GM18873 (cell line): ENCODE measurements at regions not wholly inside any gene's neighbourhood (a gene's known extent, or its start where the extent isn't known, plus 50 kb on each side); places are given as distances from the start of the nearest gene placed in this dataset.

Experiments
- ATAC-seq: cut with Tn5 transposase; IDR thresholded peaks from one replicate; pipeline ENCODE4 v1.9.1; 2021; ENCODE audit warnings: mild to moderate bottlenecking, moderate library complexity, moderate number of reproducible peaks; ENCODE audit not compliant: unreplicated experiment, low FRiP score

DNA sequence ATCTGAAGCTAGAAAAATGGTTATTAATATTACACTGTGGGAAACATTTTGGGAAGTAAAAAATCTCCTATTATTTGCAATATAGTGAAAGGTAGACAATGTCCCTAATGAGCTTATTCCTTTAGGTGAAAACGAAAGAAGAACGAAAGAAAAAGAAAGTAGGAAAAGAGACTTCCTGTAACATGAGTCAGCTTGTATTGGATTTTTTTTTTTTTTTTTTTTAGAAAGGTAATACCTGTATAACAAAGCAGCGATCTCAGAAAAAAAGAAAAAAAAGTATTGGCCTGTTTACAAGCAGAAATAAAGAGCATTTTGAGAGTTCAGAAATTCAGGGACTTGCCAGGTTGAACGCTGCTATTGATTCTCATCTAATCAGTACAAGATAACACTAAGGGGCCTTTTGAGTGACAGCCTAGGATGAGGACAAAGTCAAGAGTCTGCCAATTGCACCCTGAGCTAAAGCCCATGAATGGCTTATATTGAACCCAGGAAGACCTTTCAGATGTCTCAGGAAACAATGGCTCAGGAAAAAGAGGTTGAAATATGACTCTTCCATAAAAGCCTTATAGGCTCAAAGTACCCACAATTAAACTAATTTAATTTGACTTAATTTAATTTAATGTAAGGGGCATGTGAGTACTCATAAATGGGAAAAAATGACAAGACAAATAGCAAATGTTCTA lies 615.6 kb upstream of the CDH2 start:
- no peak for ATAC-seq

DNA sequence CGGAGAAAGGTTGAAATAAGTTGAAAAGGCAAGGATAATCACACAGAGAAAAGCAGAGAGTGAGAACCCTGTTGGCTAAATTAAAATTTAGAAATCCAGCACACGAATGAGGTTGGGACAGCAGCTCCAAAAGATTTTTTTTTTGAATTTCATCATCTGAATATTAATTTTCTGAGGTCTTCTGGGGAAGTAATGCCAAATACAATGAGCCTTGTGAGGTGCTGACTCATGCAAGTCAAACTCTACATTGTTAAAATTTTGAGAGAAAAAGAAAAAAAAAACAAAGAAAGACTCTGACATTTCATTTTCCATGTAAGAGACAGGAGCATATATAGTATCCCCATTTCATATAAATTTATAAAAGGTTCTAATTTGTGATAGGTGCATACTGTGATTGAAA lies 614.2 kb upstream of the CDH2 start:
- ATAC-seq: no peak

DNA sequence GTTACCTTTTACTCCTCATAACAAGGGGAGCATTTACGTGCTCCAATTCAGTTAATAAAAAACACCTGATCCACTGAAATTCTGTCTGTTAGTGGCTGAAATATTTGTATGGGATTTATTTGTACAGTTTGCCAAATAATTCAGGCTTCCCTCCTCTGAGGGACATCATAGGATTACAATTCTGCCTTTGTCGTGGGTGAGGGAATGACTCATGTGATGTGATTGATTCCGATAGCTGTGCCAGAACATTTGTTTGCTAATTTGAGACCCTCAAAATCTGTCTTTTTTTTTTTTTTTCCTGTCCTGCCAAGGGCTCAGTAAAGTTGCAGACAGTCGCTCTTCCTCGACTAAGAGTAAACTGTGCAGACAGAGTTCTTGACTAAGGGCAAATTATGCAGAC lies 612.6 kb upstream of the CDH2 start:
- no peak for ATAC-seq

DNA sequence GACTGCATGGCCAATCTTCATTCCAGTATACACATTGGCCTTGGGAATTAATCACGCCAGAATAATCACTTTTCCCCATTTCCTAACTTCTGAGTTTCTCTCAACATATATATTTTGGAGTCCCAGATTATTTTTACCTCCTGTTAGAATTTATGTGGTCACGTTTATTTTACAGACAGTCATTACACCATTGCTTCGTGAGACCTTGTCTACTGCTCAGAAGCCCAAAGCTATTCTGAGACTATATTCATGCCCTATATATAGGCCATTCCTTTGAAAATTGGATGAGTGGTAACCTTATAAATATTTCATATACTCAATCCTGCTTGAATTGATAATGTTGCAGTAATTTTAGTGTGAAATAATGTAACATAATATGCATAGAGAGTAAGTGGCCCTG lies 610.0 kb upstream of the CDH2 start:
- ATAC-seq: no peak

DNA sequence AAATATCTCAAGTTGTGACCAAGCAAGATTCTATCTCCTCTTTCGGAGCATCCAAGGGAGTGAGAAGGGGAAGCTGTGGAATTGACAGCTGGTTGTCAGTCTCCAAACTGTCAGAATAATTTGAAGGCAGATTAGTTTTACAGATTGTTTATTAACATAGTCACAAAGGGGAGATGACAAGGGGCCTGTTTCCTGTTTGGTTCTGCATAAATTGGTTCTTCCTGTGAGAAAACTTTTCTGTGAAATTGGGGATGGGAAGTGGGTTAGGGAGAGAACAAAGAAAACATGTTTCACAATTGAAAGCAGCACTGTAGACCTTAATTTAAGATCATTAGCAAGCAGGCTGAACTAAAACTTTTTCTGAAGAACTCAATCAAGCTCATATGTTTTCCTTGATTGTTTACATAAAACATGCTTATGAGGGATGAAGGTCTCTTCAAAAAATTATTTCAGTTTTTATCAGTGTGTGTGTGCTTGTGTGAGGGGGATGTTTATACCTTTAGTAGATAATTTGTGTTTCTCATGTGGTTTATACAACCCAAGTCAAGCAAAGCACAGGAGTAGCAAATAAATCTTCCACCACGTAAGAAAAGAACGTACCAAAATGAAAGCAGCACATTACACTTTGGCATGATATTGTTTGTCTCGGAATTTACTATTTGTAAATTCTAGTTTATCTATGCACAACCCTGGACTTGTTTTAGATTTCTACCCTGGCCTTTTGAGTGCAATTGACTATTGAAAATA lies 604.9 kb upstream of the CDH2 start:
- ATAC-seq: no peak

DNA sequence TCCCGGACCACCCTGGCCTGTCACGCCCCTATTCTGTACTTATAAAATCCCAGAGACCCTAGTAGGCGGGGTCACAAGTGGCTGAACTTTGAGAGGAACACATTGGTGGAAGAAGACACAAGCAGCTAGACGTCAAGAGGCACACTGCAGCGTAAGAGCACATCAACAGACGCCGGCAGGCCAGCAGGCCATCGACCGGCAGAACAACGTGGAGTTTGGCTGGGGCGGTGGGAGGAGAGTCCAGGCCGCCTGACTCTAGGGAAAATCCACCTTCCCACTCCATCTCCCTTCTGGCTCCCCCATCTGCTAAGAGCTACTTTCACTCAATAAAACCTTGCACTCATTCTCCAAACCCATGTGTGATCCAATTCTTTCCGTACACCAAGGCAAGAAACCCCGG lies 601.8 kb upstream of the CDH2 start:
- ATAC-seq: no peak

DNA sequence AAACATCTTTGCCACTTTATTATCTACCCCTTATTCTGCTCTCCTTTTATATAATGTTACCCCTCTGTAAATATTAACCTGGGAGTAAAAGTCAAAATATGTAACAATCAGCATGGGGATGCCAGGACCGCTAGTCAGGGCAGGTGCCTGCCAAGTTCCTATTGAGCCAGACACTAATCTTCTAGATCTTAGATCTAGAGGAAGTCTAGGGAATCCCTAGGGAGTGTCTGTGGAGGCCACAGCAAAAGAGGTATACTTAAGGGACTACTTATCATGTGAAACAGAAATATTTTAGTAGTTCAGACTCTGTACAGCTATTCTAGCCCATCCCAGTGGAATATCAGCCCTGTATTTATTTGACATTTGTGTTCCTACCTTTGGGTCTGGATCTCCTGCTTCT lies 600.8 kb upstream of the CDH2 start:
- no peak for ATAC-seq

DNA sequence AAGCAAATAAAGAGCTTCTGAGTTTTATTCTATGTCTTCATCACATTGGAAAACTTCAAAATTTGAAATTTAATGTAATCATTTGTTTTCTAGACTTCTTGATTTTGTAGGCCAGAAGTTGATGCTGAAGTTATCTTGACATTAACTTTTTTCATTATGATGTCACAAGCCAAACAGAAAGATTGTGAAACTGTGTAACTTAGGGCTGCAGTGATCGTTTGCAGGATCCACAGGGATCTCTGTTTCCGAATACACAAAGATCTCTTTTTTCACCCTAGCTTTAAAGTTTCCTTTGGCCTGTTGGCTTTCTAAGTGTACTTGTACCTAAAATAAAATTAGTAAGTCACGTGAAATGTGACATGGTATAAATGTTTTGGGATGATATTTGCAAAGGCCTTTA lies 594.9 kb upstream of the CDH2 start:
- no peak for ATAC-seq

DNA sequence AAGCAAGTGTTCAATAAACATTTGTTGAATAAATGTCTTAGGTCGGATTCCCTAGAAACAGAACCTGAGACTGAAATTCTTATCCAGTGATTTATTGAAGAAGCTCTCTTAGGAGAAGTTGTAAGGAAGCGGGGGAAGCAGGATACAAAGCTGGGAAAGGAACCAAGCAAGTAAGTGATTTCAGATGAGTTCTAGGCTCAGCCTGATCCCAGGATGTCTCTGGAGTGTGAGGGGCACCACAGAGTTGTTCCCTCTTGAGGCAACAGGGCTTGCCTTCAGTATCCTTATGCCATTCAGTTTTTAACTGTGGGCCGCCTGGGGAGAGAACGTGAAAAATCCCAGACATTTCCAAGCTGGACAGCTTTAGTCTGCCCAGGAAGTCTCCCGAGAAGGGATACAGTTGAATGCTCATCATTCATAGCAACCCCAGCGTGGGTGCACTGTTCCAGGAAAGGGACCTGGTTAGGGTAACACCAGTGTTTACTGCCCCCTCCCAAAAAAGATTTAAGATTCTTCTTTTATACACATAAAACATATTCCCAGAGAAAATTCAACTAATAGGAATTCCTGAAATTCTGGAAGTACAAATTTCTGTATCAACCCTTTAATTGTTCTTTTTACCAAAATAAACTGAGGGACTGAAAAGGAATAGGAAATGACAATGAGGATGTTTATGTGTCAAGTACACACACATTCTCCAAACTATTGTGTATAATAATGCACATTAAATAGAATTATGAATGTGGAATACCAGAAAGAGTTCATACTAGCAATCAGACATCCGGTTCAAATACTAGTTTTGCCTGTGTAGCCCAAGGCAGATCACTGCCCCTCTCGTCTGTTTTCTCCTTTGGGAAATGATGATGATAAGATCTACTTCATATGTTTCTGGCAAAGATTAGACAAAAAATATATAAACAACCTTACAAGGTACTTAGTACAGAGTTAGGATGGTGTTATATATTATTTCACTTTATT lies 592.1 kb upstream of the CDH2 start:
- ATAC-seq: no peak

DNA sequence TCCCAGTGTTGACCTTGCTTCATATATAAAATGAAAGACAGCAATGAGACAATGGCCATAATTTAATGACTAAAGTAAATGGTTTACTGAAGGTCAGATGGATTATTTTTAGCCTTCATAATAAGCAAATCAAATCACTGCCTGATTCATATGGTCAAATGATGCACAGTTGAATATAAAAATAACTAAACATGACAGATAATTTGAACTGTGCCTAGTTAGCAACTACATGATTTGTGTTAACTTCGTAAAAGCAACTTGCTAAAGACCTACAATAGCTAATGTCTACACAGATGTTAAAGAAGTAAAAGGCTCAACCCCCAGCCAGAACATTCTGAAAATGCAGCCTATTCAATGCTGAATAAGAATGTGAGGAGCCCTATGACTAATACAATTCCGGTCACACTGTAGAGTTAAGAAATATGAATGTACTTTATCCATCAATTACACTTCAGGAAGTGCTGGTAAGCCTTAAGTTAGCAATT lies 590.8 kb upstream of the CDH2 start:
- ATAC-seq: no peak

DNA sequence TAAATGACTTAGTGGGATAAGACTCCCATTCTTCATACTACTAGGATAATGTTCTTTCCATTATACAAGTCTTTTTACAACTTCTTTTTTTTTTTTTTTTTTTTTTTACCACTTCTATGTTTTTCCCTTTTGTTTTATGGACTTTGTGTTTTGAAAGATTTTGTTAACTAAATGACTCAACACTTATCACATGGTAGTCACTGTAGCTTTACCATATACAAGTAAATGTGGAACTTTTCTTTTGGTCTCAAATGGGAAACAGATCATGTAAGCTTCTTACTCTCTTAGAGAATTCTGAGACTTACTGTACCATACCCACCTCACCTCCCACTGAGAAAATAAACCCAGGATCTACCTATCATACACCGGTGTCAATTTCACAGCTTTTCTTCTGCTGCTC lies 590.3 kb upstream of the CDH2 start:
- ATAC-seq: no peak

DNA sequence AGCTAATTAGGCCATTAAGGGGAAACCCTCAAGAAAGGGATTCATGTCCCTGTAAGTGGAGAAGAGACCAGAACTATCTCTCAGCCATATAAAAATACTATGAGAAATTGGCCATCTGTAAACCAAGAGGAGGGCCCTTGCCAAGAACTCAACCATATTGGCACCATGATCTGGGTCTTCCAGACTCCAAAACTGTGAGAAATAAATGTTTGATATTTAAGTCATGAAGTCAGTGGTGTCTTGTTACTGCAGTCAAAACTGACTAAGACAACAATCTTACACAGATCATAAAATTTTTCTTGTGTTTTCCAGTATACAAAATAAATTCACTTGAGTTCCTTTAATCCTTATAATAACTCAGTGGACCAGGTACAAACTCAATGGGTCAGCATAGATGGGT lies 589.8 kb upstream of the CDH2 start:
- ATAC-seq: no peak

DNA sequence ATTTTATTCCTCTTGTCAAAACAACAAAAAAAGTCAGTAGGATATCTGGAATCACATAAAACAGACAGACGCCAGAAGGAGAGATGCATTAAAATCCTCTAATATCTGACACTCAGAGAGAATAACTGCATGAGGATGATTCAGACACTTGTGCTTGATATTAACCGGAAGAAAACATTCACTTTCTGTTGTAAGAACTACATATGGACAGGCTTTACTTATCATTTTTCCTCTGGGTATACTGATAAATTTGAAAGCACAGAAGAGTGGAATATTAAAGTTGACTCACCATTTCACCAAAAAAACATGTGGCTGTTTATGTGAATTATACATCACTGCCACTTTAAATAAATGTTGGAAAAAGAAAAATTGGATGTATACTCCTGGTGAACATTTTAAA lies 589.1 kb upstream of the CDH2 start:
- ATAC-seq: no peak

DNA sequence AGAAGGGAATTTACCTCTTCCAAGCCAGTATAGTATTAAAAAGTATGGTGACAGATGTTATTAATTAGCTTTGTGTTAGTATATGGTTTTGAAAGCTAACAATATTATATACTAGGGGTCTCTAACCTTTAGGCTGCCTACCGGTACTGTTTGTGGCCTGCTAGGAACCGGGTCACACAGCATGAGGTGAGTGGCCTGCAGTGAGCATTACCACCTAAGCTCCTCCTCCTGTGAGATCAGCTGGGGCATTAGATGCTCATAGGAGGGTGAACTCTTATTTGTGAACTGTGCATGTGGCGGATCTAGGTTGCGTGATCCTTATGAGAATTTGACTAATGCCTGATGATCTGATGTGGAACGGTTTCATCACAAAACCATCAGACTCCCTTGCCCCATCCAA lies 583.4 kb upstream of the CDH2 start:
- no peak for ATAC-seq

DNA sequence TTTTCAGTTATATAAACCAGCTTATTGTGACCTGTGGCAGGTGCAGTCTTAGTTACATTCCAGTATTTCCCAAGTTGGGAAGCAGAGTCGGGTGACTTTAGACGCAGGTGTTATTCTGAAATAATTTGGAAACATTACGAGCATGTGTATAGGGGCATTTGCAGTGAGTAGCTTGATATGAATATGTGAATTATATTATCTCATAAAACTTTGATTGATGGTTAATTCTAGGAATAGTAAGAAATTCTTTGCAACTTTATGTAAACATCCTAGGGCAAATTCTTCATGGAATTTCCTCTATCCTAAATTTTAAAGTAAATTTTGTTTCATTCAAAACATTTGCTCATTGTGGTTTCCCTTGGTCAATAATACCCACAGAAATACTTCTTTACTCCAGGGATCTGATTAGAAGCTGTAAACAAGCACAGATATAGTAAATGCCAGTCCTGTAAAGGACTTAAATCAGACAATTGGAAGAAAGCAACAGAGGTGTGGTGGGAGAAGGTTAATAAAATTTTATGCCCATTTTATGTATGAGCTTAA lies 580.6 kb upstream of the CDH2 start:
- no peak for ATAC-seq

DNA sequence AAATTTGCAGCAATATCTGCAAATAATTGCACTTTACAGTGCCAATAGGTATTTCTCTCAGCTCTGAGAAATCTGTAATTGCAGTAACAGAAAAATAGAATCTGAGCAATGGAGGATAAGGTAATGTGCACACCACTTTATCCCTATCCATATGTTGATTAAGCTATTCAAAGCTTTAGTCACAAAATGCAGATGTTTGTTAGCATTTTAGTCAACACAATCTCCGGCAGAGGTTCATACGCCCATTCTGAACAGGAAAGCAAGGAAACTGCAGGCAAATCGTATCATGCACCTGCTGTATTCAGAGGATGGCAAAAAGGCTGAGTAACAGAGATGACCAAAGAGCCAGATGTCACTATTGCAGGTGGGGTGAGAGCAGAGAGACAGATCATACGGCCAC lies 566.2 kb upstream of the CDH2 start:
- no peak for ATAC-seq

DNA sequence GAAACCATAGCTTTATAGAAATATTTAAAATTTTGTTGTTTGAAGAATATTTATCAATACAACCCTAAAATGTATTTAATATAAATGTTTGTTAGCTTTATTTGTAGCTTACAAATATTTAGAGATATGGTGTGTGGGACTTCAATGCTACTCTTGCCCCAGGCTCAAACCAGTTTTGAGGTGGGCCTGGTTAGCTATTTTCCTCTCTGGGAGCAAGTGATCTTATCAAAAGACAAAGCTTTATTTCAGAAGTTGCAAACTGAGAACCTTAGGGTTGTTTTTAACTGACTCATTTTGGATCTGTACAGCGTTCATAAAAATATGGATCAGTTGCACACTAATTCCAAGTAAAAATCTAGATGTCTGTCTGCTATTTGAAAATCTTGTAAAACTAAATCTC lies 563.6 kb upstream of the CDH2 start:
- ATAC-seq: no peak

DNA sequence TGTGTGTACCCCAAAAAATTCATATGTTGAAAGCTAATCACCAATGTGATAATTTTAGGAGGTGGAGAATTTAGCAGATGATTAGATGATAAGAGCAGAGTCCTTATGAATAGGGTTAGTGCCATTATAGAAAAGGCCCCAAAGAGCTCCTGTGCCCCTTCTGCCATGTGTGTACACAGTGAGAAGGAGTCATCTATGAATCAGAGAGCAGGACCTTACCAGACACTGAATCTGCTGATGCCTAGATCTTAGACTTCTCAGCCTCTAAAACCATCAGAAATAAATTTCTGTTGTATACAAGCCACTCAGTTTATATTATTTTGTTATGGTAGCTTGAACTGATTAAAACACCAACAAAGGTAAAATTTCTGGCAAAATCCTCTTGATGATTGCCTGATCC lies 560.0 kb upstream of the CDH2 start:
- no peak for ATAC-seq

DNA sequence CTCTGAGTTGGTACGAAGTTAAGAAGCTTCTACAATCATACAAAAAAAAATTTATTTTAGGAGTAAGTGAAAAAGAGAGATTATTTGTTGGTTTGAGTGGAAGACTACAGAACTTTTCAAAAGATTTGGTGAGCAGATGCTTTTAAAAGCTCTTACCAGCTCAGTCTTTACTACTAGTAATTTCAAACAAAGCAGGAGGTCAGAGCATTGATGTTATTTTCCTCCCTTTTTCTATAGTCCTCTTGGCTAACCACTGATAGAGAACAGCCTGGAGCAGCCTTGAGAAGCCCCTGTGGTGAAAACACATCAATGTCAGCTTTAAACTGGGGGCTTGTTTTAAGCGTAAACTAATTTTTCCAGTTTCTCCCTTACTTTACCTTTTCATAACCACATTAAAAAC lies 559.3 kb upstream of the CDH2 start:
- no peak for ATAC-seq

DNA sequence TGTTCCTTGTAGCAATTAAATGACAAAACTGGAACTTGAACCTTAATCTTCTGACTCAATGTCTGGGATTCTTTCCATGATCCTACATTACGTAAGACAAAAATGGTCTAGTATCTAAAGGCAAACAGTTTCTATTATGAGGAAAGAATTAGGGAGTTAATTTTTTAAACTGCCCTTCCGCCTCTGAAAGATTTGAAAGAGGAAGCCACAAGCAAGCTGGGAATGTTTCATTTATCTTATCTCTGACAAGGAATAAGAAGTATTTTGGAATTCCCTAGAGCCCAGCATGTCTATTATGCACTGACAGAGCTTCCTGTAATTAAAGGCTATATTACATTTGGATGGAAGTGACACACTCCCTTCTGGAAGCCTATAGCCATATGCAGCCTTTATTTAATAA lies 558.8 kb upstream of the CDH2 start:
- no peak for ATAC-seq

DNA sequence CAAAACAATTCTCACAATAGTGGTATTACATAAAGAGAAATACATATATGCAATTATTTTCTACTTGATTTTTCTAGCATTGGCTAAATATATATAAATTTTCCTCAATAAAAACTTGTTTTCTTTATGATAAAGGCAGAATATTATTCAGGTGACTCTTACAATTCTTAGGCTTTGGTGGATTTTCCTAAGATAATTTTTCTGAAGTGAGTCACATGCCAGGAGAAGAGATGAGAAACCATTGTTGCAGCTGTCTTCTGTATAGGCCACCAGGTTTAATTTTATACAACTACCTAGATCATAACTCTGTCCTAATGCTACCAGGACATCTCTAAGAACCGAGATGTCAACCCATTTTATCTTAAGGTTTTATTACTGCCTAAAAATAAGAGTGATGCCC lies 552.4 kb upstream of the CDH2 start:
- no peak for ATAC-seq
